ENCODE measurements at regions not wholly inside any gene's neighbourhood (a gene's known extent, or its start where the extent isn't known, plus 50 kb on each side); places are given as distances from the start of the nearest gene placed in this dataset.

DNA sequence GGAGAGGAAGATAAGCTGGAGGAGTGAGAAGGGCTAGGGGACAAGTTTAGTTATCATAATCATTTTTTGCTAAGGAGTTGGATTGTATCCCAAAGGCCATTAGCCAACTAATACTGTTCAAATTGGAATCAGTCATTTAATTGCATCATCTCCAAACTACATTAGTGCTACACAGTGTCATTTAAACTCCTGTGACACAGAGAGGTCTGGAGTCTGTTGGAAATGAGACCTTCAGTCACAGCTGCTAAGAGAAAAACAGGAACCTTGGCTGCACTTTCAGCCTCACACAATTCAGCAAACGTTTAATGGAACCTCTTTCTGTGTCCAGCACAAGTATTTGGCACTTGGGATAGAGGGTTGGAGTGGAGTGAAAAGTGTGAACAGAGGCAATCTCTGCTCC is 175.5 kb upstream of the MGAT5 start:
- DNase-seq (ENCODE audit: low read depth, low spot score) (no peak), FAIRE-seq (no peak), ATAC-seq (no peak)
- 0% methylated on average over 1 of the region's 1 CpG for WGBS (ENCODE audit: insufficient coverage, insufficient replicate concordance, low lambda C conversion rate, missing lambda C conversion rate)
- BruUV-seq (replicated peaks), result no TSS peak
- no peak for TF ChIP-seq NR2C2 (IDR thresholded peaks at IDR 0.05; ENCODE audit: borderline replicate concordance, control insufficient read depth, insufficient read length, low read depth)
- no peak for TF ChIP-seq SIX5 (IDR thresholded peaks at IDR 0.05; ENCODE audit: low read depth, low read length, severe bottlenecking)
- TF ChIP-seq RAD51 (IDR thresholded peaks at IDR 0.05), result no peak
- TF ChIP-seq SUPT20H (IDR thresholded peaks at IDR 0.05; ENCODE audit: borderline replicate concordance, control insufficient read depth, low read depth, low read length), result no peak
- TF ChIP-seq NR2F1 (conservative IDR thresholded peaks at IDR 0.05), result no peak
- no peak for TF ChIP-seq ZBTB33 (IDR thresholded peaks at IDR 0.05)
- no peak for TF ChIP-seq HDGF (IDR thresholded peaks at IDR 0.05)
- TF ChIP-seq STAT3 (IDR thresholded peaks at IDR 0.05; ENCODE audit: low read depth, low read length), result no peak
- TF ChIP-seq SMAD5 (IDR thresholded peaks at IDR 0.05; ENCODE audit: low read depth), result no peak
- intact Hi-C loops (cut with micrococcal nuclease; ENCODE audit: unreplicated experiment), result no loop called here
- Histone ChIP-seq H3K79me2 (ENCODE audit: control insufficient read depth, insufficient read depth, low read length) (no peaks in the 10 kb centered on the region), H2AFZ (ENCODE audit: control insufficient read depth, low read depth, low read length) (no peak overlapping the region), H3K9me3 (replicated peaks; ENCODE audit: control insufficient read depth, insufficient read depth, low read length) (peaks cover 2% of the 10 kb centered on the region; the same call in 1 of the 3 replicates), H3K27me3 (replicated peaks in 1 of 2; ENCODE audit: control insufficient read depth in 2 of 2, insufficient read depth in 2 of 2, low read length in 1 of 2) (no peaks in the 10 kb centered on the region; a peak in 1 of 4 replicates), H3K36me3 (ENCODE audit: control insufficient read depth in 2 of 2, insufficient read depth in 2 of 2, low read length in 1 of 2) (no peaks in the 10 kb centered on the region), H4K20me1 (ENCODE audit: control insufficient read depth, insufficient read depth) (no peaks in the 10 kb centered on the region), H3K4me2 (ENCODE audit: control insufficient read depth, insufficient read depth) (no peak overlapping the region), H3K4me1 (ENCODE audit: control insufficient read depth, insufficient read depth, low read length) (no peaks in the 10 kb centered on the region), H3K4me3 (no peak overlapping the region), H3K27ac (ENCODE audit: control insufficient read depth, insufficient read depth) (no peak overlapping the region), H3K9ac (ENCODE audit: control insufficient read depth, insufficient read depth, low read length) (no peak overlapping the region)
- ChIA-PET POLR2A (no interaction called here), SMC1A (ENCODE audit: uncharacterized antibody, unreplicated experiment) (interaction anchor here (1.1 to 1.6 kb wide), 2 partner anchors 40 to 59 kb away, joined by 3 to 4 read pairs; no protein-coding TSS in a partner anchor), CTCF (interaction anchor here (0.6 to 1.2 kb wide), 2 partner anchors 9 to 192 kb away, joined by 3 to 4 read pairs; no protein-coding TSS in a partner anchor), RAD21 (ENCODE audit: unreplicated experiment) (interaction anchor here (1.1 to 1.8 kb wide), 2 partner anchors 39 to 165 kb away, joined by 3 to 6 read pairs; no protein-coding TSS in a partner anchor)
- in situ Hi-C loops (cut with MboI), result no loop called here

Data from GM12878 (cell line).